ENCODE measurements at regions not wholly inside any gene's neighbourhood (a gene's known extent, or its start where the extent isn't known, plus 50 kb on each side); places are given as distances from the start of the nearest gene placed in this dataset.

DNA sequence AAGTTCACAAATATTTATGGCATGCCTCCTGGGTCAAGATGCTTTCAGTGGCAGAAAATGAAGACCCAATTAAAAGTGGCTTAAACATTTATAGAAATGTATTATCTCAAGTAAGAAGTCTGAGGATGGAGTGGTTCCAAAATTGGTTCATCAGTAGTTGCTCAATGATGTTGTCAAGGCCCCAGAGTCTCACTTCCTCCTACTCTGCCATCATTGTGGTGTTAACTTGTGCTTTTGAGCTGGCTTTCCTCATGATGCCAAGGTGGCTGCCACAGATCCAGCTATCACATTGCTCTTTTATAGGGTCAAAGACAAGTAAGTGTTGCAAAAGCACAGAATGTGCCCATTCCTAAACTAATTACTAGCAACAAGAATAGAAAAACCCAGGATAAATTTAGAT is 404.6 kb upstream of the NRP1 start:
- H4K91ac ChIP-seq (ENCODE audit: insufficient read length, low read depth, low read length) = no peak overlapping the region
- H3K56ac ChIP-seq (ENCODE audit: insufficient read length, low read depth, low read length) = no peak overlapping the region
- no peak overlapping the region for H4K5ac ChIP-seq (ENCODE audit: insufficient read length, low read depth, low read length)
- no peak overlapping the region for H3K9ac ChIP-seq (ENCODE audit: extremely low read depth, insufficient read length, low read length)
- H3T11ph ChIP-seq (ENCODE audit: low read length) = no peak overlapping the region
- H3K4me3 Mint-ChIP-seq = no peak overlapping the region
- no peak overlapping the region for H4K8ac ChIP-seq (replicated peaks; ENCODE audit: insufficient read length, low read depth, low read length)
- H2AFZ ChIP-seq (ENCODE audit: low read length) = no peak overlapping the region
- no peak overlapping the region for H3K14ac ChIP-seq (ENCODE audit: insufficient read depth, low read length)
- H2BK12ac ChIP-seq (ENCODE audit: insufficient read length, low read depth, low read length) = no peak overlapping the region
- H2BK20ac ChIP-seq (ENCODE audit: low read depth, low read length, poor library complexity, severe bottlenecking) = no peak overlapping the region
- no peaks in the 10 kb centered on the region for H3K4me1 Mint-ChIP-seq
- no peaks in the 10 kb centered on the region for H3K23me2 ChIP-seq (ENCODE audit: insufficient read length, low read depth, low read length, poor library complexity, severe bottlenecking)
- H3K4me1 ChIP-seq (ENCODE audit: insufficient read depth, low read length) = no peaks in the 10 kb centered on the region
- H3K23ac ChIP-seq (ENCODE audit: insufficient read length, low read depth, low read length) = no peak overlapping the region
- no peaks in the 10 kb centered on the region; a peak in 2 of 5 replicates for H3K9me3 Mint-ChIP-seq
- H3K18ac ChIP-seq (ENCODE audit: insufficient read length, low read depth, low read length) = no peak overlapping the region
- no peaks in the 10 kb centered on the region for H3K27me3 ChIP-seq (ENCODE audit: insufficient read depth, low read length)
- no peaks in the 10 kb centered on the region for H4K20me1 ChIP-seq (ENCODE audit: control insufficient read depth, insufficient read depth, insufficient read length)
- no peak overlapping the region for H3K27ac Mint-ChIP-seq
- no peak overlapping the region for H2AK5ac ChIP-seq (ENCODE audit: insufficient read length, low read length)
- H2BK15ac ChIP-seq (ENCODE audit: low read depth, low read length) = no peak overlapping the region
- H2BK120ac ChIP-seq (ENCODE audit: low read depth, low read length, poor library complexity, severe bottlenecking) = no peak overlapping the region
- H3K9me3 ChIP-seq (ENCODE audit: control insufficient read depth, low read depth, low read length) = no peaks in the 10 kb centered on the region
- no peak overlapping the region for H3K4me2 ChIP-seq (ENCODE audit: insufficient read depth, insufficient read length, low read length)
- H3K4ac ChIP-seq (ENCODE audit: low read depth, low read length) = no peak overlapping the region
- H3K27me3 Mint-ChIP-seq (ENCODE audit: low read depth) = no peaks in the 10 kb centered on the region
- H3K27ac ChIP-seq (ENCODE audit: insufficient read length, low read depth, low read length) = no peak overlapping the region
- no peak overlapping the region for H2BK5ac ChIP-seq (ENCODE audit: insufficient read length, low read length)
- no peaks in the 10 kb centered on the region for H3K79me2 ChIP-seq (ENCODE audit: insufficient read depth, low read length)
- H3K79me1 ChIP-seq (ENCODE audit: insufficient read depth, low read depth, low read length, poor library complexity, severe bottlenecking) = no peaks in the 10 kb centered on the region
- TF ChIP-seq, protein P1, sequence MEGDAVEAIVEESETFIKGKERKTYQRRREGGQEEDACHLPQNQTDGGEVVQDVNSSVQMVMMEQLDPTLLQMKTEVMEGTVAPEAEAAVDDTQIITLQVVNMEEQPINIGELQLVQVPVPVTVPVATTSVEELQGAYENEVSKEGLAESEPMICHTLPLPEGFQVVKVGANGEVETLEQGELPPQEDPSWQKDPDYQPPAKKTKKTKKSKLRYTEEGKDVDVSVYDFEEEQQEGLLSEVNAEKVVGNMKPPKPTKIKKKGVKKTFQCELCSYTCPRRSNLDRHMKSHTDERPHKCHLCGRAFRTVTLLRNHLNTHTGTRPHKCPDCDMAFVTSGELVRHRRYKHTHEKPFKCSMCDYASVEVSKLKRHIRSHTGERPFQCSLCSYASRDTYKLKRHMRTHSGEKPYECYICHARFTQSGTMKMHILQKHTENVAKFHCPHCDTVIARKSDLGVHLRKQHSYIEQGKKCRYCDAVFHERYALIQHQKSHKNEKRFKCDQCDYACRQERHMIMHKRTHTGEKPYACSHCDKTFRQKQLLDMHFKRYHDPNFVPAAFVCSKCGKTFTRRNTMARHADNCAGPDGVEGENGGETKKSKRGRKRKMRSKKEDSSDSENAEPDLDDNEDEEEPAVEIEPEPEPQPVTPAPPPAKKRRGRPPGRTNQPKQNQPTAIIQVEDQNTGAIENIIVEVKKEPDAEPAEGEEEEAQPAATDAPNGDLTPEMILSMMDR (conservative IDR thresholded peaks at IDR 0.05) = no peak
- no peaks in the 10 kb centered on the region; a peak in 1 of 7 replicates for H3K36me3 Mint-ChIP-seq (ENCODE audit: insufficient read depth in 1 of 3, low read depth in 3 of 3)
- DNase-seq = no peak

Data from H9 (cell line).